DND-41 (cell line): ENCODE measurements at regions not wholly inside any gene's neighbourhood (a gene's known extent, or its start where the extent isn't known, plus 50 kb on each side); places are given as distances from the start of the nearest gene placed in this dataset.

Experiments
- CTCF ChIP-seq: IDR thresholded peaks from 2 replicates; pipeline ENCODE4 v1.5.1; 2012; ENCODE audit warnings: borderline replicate concordance, low read length, moderate library complexity, mild to moderate bottlenecking; ENCODE audit not compliant: poor library complexity, severe bottlenecking; ENCODE audit errors: extremely low read depth
- EZH2 ChIP-seq: IDR thresholded peaks from 3 replicates; pipeline ENCODE4 v1.6.1; 2012; ENCODE audit warnings: borderline replicate concordance, low read depth, mild to moderate bottlenecking, moderate library complexity, low read length, inconsistent platforms; ENCODE audit not compliant: severe bottlenecking

GRCh38 chr14:49297102-49297501, 289.1 kb downstream of the RPS29 start:
- no peak for TF ChIP-seq CTCF
- no peak for TF ChIP-seq EZH2
